A673 (cell line): ENCODE measurements at regions not wholly inside any gene's neighbourhood (a gene's known extent, or its start where the extent isn't known, plus 50 kb on each side); places are given as distances from the start of the nearest gene placed in this dataset.

Experiments
- CTCF ChIP-seq: fragments of 300-800, 200-600 bp; sonication (generic); conservative IDR thresholded peaks from 2 replicates; pipeline ENCODE4 v1.5.1; 2017; ENCODE audit warnings: low read depth, mild to moderate bottlenecking, antibody characterized with exemption, low read length, moderate library complexity, mixed read lengths
- EZH2 ChIP-seq: fragments of 200-600 bp; sonication (generic); IDR thresholded peaks from 2 replicates; pipeline ENCODE4 v1.6.1; 2017; ENCODE audit warnings: borderline replicate concordance, low read depth, mild to moderate bottlenecking, mixed read lengths, antibody characterized with exemption, low read length; ENCODE audit not compliant: poor library complexity, severe bottlenecking

- TF ChIP-seq EZH2 = no peak
- no peak for TF ChIP-seq CTCF
Measured at GRCh38 chr20:24779946-24780345, 169.1 kb upstream of the CST7 start.
